ENCODE measurements at regions not wholly inside any gene's neighbourhood (a gene's known extent, or its start where the extent isn't known, plus 50 kb on each side); places are given as distances from the start of the nearest gene placed in this dataset.

DNA sequence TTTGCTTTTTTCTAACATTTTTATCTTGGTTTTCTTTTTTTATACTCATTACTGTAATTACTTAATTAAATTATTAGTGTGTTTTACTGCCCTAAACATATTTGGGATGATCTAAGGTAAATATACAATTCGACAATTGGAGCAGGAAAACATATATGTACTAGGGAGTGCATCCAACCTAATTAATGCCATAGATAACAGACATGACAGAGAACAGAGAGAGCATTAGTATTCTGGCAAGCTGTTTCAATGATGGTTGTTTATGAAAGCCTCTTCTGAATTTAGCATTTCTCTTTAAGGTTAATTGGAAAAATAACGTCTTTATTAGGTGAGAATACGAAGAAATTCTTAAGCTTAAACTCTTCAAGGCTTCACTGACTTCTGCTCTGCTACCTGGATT, 300.1 kb upstream of the PRR16 start:
- TF ChIP-seq POLR2A (IDR thresholded peaks at IDR 0.05) (no peak), EP300 (IDR thresholded peaks at IDR 0.05) (no peak), POLR2AphosphoS5 (IDR thresholded peaks at IDR 0.05) (no peak)
